ENCODE measurements at regions not wholly inside any gene's neighbourhood (a gene's known extent, or its start where the extent isn't known, plus 50 kb on each side); places are given as distances from the start of the nearest gene placed in this dataset.

DNA sequence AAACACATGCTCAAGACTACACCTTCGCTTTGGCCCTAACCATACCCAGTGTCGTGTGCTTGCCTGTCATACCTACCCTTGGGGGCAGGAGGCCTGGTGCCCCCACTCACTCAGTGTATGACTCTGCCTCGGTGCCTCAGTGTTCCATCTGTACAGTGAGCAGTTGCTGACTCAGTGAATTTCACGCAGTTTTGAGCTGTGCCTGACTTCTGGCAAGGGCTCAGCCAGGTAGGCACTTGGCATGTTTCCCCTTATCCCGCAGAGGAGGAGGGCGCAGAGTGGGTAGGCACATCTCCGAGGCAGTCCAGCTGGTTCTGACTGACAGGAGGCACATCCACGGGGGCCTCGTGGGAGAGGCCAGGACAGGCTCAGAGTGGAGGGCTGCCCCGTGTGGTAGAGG, 148.9 kb upstream of the CIBAR2 start:
- Mint-ChIP-seq H3K4me3 (no peak overlapping the region), H3K27ac (no peak overlapping the region), H3K27me3 (ENCODE audit: low read depth, poor library complexity) (peaks cover 22% of the 10 kb centered on the region), H3K4me1 (peaks cover 49% of the 10 kb centered on the region), H3K9me3 (no peaks in the 10 kb centered on the region), H3K36me3 (ENCODE audit: low read depth) (no peaks in the 10 kb centered on the region)
- TF ChIP-seq, protein P1, sequence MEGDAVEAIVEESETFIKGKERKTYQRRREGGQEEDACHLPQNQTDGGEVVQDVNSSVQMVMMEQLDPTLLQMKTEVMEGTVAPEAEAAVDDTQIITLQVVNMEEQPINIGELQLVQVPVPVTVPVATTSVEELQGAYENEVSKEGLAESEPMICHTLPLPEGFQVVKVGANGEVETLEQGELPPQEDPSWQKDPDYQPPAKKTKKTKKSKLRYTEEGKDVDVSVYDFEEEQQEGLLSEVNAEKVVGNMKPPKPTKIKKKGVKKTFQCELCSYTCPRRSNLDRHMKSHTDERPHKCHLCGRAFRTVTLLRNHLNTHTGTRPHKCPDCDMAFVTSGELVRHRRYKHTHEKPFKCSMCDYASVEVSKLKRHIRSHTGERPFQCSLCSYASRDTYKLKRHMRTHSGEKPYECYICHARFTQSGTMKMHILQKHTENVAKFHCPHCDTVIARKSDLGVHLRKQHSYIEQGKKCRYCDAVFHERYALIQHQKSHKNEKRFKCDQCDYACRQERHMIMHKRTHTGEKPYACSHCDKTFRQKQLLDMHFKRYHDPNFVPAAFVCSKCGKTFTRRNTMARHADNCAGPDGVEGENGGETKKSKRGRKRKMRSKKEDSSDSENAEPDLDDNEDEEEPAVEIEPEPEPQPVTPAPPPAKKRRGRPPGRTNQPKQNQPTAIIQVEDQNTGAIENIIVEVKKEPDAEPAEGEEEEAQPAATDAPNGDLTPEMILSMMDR (IDR thresholded peaks at IDR 0.05), result no peak
- DNase-seq, result no peak

DNA sequence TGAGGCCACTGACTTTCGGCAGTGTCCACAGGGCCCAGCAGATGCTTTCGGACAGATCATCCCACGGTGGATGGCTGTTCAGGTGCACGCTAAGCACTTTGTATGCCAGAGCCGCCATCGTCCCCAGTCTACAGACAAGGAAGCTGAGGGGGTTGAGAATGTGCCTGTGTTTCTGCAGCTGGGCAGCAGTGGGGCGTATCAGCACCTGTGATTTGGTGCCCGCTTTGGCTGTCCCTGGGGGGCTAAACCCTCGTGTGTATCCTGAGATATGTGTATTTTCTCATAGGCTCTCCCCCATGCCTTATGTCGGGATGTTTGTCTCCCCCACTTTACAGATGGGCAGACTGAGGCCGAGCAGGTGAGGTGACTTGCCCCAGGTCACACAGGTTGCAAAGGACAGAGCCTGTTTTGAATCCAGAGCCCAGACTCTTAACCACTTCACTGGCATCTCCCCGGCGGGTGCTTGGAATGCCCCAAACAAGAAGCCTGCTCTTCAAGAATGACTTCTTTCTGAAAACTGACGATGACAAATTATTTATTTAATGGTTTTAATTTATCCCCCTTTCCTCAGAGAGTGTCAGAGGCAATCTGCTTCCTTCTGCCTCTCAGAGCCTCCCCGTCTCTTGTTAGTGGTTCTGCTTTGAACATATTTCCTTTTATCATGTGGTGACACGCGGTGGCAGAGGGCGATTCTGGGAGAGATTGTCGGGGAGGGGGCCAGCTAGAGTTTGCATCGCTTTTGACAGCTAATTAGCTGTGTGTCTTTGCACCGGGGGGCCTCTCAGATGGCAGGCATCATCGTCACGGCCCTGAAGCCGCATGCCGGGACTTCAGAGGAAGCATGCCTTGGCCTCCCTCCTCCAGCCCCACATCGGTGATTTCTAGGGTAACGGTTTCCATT, 149.6 kb upstream of the CIBAR2 start:
- Mint-ChIP-seq H3K27me3 (ENCODE audit: low read depth, poor library complexity) (peaks cover 22% of the 10 kb centered on the region), H3K4me1 (peaks cover 46% of the 10 kb centered on the region), H3K27ac (no peak overlapping the region), H3K9me3 (no peaks in the 10 kb centered on the region), H3K36me3 (ENCODE audit: low read depth) (no peaks in the 10 kb centered on the region), H3K4me3 (no peak overlapping the region)
- no peak for DNase-seq
- TF ChIP-seq, protein P1 (IDR thresholded peaks at IDR 0.05), result no peak

DNA sequence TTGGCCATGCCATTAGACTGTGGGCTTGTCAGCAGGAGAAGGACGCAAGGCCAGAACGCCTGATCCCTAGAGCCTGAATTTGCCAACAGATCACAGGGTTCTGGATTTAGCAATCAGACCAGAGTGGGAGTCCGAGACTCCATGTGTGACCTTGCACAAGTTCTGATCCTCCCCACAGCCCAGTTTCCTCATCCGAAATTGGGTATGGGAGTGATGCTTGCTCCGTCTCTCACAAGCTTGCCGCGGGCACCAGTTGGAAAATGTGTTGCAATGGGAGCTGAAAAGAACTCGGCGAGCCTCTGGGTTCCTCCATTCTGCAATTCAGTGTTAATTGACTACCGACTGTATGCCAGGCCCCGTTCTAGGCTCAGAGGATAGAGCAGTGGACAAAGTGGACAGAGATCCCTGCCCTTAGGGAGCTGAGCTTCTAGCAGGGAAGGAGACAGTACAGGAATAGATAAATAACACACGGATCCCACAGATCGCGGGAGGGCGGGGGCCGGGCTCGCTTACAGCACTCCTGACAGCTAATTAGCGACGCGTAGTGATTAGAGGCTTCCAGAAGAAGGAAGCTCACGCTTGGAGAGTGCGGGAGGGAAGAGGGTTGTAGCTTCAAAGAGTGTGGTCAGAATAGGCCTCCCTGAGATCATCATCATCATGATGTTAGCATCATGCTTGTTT, 150.4 kb upstream of the CIBAR2 start:
- Mint-ChIP-seq H3K4me1 (peaks cover 46% of the 10 kb centered on the region), H3K36me3 (ENCODE audit: low read depth) (no peaks in the 10 kb centered on the region), H3K4me3 (no peak overlapping the region), H3K9me3 (no peaks in the 10 kb centered on the region), H3K27ac (no peak overlapping the region), H3K27me3 (ENCODE audit: low read depth, poor library complexity) (peaks cover 20% of the 10 kb centered on the region)
- TF ChIP-seq, protein P1 (IDR thresholded peaks at IDR 0.05), result no peak
- no peak for DNase-seq

DNA sequence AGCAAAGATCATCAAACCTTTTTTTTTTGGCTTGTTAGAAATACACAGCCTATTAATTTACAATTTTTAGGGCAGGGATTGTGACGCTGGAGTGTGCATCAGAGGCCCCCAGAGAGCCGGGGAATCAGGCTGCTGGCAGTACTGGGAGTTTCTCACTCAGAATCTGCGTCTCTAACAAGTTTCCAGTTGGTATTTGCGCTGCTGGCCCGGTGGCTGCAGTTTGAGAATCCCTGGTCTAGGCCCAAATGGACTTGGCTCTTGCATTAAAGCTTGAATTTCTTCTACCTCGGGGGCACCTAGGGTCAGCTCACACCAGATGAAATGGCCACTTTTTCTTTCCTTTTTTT, 150.9 kb upstream of the CIBAR2 start:
- H3K4me1 Mint-ChIP-seq, result peaks cover 42% of the 10 kb centered on the region
- no peak overlapping the region for H3K27ac Mint-ChIP-seq
- peaks cover 15% of the 10 kb centered on the region for H3K27me3 Mint-ChIP-seq (ENCODE audit: low read depth, poor library complexity)
- no peak overlapping the region for H3K4me3 Mint-ChIP-seq
- no peak for DNase-seq
- TF ChIP-seq, protein P1 (IDR thresholded peaks at IDR 0.05), result no peak
- H3K36me3 Mint-ChIP-seq (ENCODE audit: low read depth), result no peaks in the 10 kb centered on the region
- H3K9me3 Mint-ChIP-seq, result no peaks in the 10 kb centered on the region

DNA sequence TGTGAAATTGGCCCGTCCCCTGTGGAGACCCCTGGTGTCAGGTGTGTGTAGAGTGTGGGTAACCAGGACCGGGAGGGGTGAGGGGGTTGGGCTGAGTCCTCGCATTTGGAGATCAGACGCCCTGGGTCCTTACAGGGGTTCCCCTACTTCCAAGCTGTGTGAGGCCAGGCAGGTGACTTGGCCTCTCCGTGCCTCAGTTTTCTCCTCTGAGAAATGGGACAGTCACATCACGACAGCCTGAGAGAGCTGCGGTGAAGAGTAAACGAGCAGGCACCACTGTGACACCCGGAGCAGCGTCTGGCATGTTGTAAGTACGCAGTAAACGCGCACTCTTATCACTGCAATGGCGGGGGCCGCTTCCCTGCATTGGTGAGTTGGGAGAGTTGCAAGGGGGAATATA, 152.5 kb upstream of the CIBAR2 start:
- no peaks in the 10 kb centered on the region for H3K36me3 Mint-ChIP-seq (ENCODE audit: low read depth)
- TF ChIP-seq, protein P1 (IDR thresholded peaks at IDR 0.05), result no peak
- H3K4me3 Mint-ChIP-seq, result no peak overlapping the region
- H3K4me1 Mint-ChIP-seq, result peaks cover 32% of the 10 kb centered on the region
- H3K9me3 Mint-ChIP-seq, result no peaks in the 10 kb centered on the region
- peaks cover 23% of the 10 kb centered on the region for H3K27me3 Mint-ChIP-seq (ENCODE audit: low read depth, poor library complexity)
- DNase-seq, result no peak
- no peak overlapping the region for H3K27ac Mint-ChIP-seq

Data from nephron progenitor cell (in vitro differentiated cells).